Transverse colon (tissue), 4 donors: ENCODE measurements at regions not wholly inside any gene's neighbourhood (a gene's known extent, or its start where the extent isn't known, plus 50 kb on each side); places are given as distances from the start of the nearest gene placed in this dataset.

Experiments
- DNase-seq: peaks from one replicate; pipeline ENCODE4 v3.0.0-alpha.2; 2019
- H3K27ac ChIP-seq, 4 donors: fragments of 200-600 bp; sonication (generic); 2 replicates each; pipeline ENCODE4 v1.5.1; 2016 to 2018; ENCODE audit warnings: inconsistent platforms in 4 of 4
- H3K27me3 ChIP-seq: fragments of 200-600 bp; sonication (generic); 2 replicates; pipeline ENCODE4 v1.5.1; 2017; ENCODE audit warnings: inconsistent platforms
- H3K36me3 ChIP-seq, 4 donors: fragments of 200-600 bp; sonication (generic); 2 replicates each; pipeline ENCODE4 v1.5.1; 2017 to 2019; ENCODE audit warnings: inconsistent platforms in 4 of 4
- H3K4me1 ChIP-seq, 4 donors: fragments of 200-600 bp; sonication (generic); 2 replicates each; pipeline ENCODE4 v1.5.1; 2017 to 2020; ENCODE audit warnings: inconsistent platforms in 4 of 4
- H3K4me3 ChIP-seq, 4 donors: fragments of 200-600 bp; sonication (generic); 1 replicate in 1 of 4; 2 replicates in 3 of 4; pipeline versions ENCODE4 v1.5.1 to v1.6.1; 2017 to 2019; ENCODE audit warnings: inconsistent platforms in 4 of 4
- H3K9me3 ChIP-seq, 2 donors: fragments of 200-600 bp; sonication (generic); 2 replicates each; pipeline ENCODE4 v1.5.1; 2017 to 2019; ENCODE audit warnings: inconsistent platforms in 2 of 2
- CTCF ChIP-seq, 5 experiments: fragments of 200-600 bp in 3 of 5; fragments of 450-650 bp in 2 of 5; sonication (generic) in 3 of 5; IDR thresholded peaks; 1 replicate in 2 of 5; 2 replicates in 3 of 5; pipeline ENCODE4 v1.5.1; 2016 to 2017; ENCODE audit warnings: antibody characterized with exemption in 5 of 5, inconsistent platforms in 3 of 5, mild to moderate bottlenecking in 2 of 5, moderate library complexity in 1 of 5
- EP300 ChIP-seq: sonication (generic); formaldehyde crosslinking; IDR thresholded peaks from one replicate; pipeline ENCODE4 v1.6.1; 2017; ENCODE audit warnings: antibody characterized with exemption, low read depth
- POLR2A ChIP-seq: fragments of 450-650 bp; IDR thresholded peaks from one replicate; pipeline ENCODE4 v1.6.1; 2016; ENCODE audit warnings: antibody characterized with exemption, mild to moderate bottlenecking, moderate library complexity
- POLR2AphosphoS5 ChIP-seq, 3 donors: sonication (generic); formaldehyde crosslinking; IDR thresholded peaks; one replicate each; pipeline ENCODE4 v1.6.1; 2016; ENCODE audit warnings: antibody characterized with exemption in 3 of 3
- WGBS, 2 donors: methylation state at CpG; one replicate each; pipeline ENCODE4 v1.1.5; 2018; ENCODE audit warnings: low coverage in 1 of 2; 5-methylcytosine and 5-hydroxymethylcytosine counted together
- in situ Hi-C, 4 donors: fragments of 200-750 bp; cut with MboI; loops; one replicate each; pipeline versions ENCODE4 v1.15.0 to v1.15.1; 2017; ENCODE audit warnings: low sequenced_read_pairs in 3 of 4, low pct_ligation_motif_present in 1 of 4, low pct_unique_long_range_greater_than_20kb in 1 of 4
- intact Hi-C: fragments of 100-400 bp; cut with DNase I; formaldehyde crosslinking; loops from one replicate; pipeline ENCODE4 v1.15.1; 2023; ENCODE audit warnings: low total_unique reads

GRCh38 chr2:82256983-82257632 lies 1952.6 kb upstream of the LRRTM1 start:
- no peak overlapping the region for H3K4me3 ChIP-seq
- H3K9me3 ChIP-seq, result no peaks in the 10 kb centered on the region
- WGBS, 2 donors, result 88 to 100% methylated on average over 4 to 11 of the region's 11 CpGs
- no peaks in the 10 kb centered on the region for H3K27me3 ChIP-seq
- TF ChIP-seq POLR2AphosphoS5 (IDR thresholded peaks at IDR 0.05), result no peak
- TF ChIP-seq EP300, result no peak
- no peak for TF ChIP-seq CTCF (IDR thresholded peaks at IDR 0.05)
- TF ChIP-seq POLR2A, result no peak
- no peak overlapping the region for H3K27ac ChIP-seq
- intact Hi-C loops, result no loop called here
- in situ Hi-C loops, result no loop called here
- no peaks in the 10 kb centered on the region for H3K36me3 ChIP-seq
- H3K4me1 ChIP-seq, result no peaks in the 10 kb centered on the region
- no peak for DNase-seq

GRCh38 chr2:82256288-82256687 lies 1951.7 kb upstream of the LRRTM1 start:
- intact Hi-C loops, result no loop called here
- H3K36me3 ChIP-seq, result no peaks in the 10 kb centered on the region

GRCh38 chr2:82254728-82255127 lies 1950.2 kb upstream of the LRRTM1 start:
- DNase-seq, result no peak
- no peaks in the 10 kb centered on the region for H3K27me3 ChIP-seq
- in situ Hi-C loops, result no loop called here
- TF ChIP-seq POLR2A, result no peak
- TF ChIP-seq EP300, result no peak
- TF ChIP-seq CTCF (IDR thresholded peaks at IDR 0.05), result no peak
- no peak for TF ChIP-seq POLR2AphosphoS5 (IDR thresholded peaks at IDR 0.05)
- no peaks in the 10 kb centered on the region for H3K4me1 ChIP-seq
- no peak overlapping the region for H3K27ac ChIP-seq
- H3K9me3 ChIP-seq, result peaks cover 0 to 7% of the 10 kb centered on the region in 2 donors
- intact Hi-C loops, result loop anchor here (1.0 kb wide), 1 partner anchor 22 kb away; no protein-coding TSS in a partner anchor
- H3K4me3 ChIP-seq, result no peak overlapping the region
- H3K36me3 ChIP-seq, result no peaks in the 10 kb centered on the region

More at GRCh38 chr2:82256288-82256687, 1951.7 kb upstream of the LRRTM1 start:
- Histone ChIP-seq H3K9me3 (peaks cover 0 to 7% of the 10 kb centered on the region in 2 donors), H3K27ac (no peak overlapping the region), H3K27me3 (no peaks in the 10 kb centered on the region), H3K4me1 (no peaks in the 10 kb centered on the region), H3K4me3 (no peak overlapping the region)
- in situ Hi-C loops, result no loop called here
- no peak for TF ChIP-seq CTCF (IDR thresholded peaks at IDR 0.05)
- TF ChIP-seq POLR2AphosphoS5 (IDR thresholded peaks at IDR 0.05), result no peak
- TF ChIP-seq POLR2A, result no peak
- TF ChIP-seq EP300, result no peak
- 78 to 80% methylated on average over 1 to 3 of the region's 3 CpGs for WGBS, 2 donors
- DNase-seq, result no peak

- in situ Hi-C loops (no loop called here), intact Hi-C loops (no loop called here)
- Histone ChIP-seq H3K36me3 (no peaks in the 10 kb centered on the region), H3K4me1 (no peaks in the 10 kb centered on the region), H3K9me3 (no peaks in the 10 kb centered on the region), H3K27me3 (no peaks in the 10 kb centered on the region), H3K4me3 (no peak overlapping the region), H3K27ac (no peak overlapping the region)
- 73 to 80% methylated on average over 1 of the region's 1 CpG for WGBS, 2 donors
- TF ChIP-seq POLR2A (no peak), CTCF (IDR thresholded peaks at IDR 0.05) (no peak), POLR2AphosphoS5 (IDR thresholded peaks at IDR 0.05) (no peak), EP300 (no peak)
- no peak for DNase-seq
These were observed 1941.7 kb upstream of the LRRTM1 start for GRCh38 chr2:82246220-82246775.
